ENCODE measurements at regions not wholly inside any gene's neighbourhood (a gene's known extent, or its start where the extent isn't known, plus 50 kb on each side); places are given as distances from the start of the nearest gene placed in this dataset.

DNA sequence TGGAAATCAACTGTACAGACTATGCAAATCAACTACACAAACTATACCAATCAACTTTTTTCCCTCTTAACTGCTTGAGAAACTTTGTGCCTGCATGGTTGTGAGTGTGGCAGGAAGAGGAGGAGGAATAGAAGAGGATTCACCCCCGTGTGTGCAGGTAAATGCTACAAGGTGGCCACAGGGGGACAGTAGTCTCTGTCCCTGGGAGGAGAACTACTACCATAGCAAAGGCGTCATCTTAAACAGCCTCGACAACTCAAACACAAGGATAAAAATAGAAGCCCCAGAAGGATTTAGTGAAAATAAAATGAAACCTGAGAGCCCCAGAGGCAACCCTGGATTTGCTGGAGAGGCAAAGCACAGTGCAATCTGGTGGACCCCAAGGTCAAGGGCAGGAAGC, 199.5 kb upstream of the DYNLRB2 start:
- no peak for TF ChIP-seq CTCF (IDR thresholded peaks at IDR 0.05; ENCODE audit: unreplicated experiment)
- ChIA-PET POLR2A (interaction anchor here (0.6 to 1.3 kb wide), 2 partner anchors 11 to 26 kb away, joined by 3 read pairs; no protein-coding TSS in a partner anchor), CTCF (interaction anchor here (1.8 kb wide), 1 partner anchor 10 kb away, joined by 3 read pairs; no protein-coding TSS in a partner anchor)
- Mint-ChIP-seq H3K4me1 (ENCODE audit: insufficient read depth, unreplicated experiment) (no peaks in the 10 kb centered on the region), H3K36me3 (ENCODE audit: insufficient read depth, unreplicated experiment) (no peaks in the 10 kb centered on the region), H3K27me3 (ENCODE audit: insufficient read depth, unreplicated experiment) (no peaks in the 10 kb centered on the region), H3K9me3 (ENCODE audit: unreplicated experiment) (no peaks in the 10 kb centered on the region), H3K4me3 (ENCODE audit: unreplicated experiment) (no peak overlapping the region), H3K27ac (ENCODE audit: low read depth, unreplicated experiment) (no peak overlapping the region)
- DNase-seq (ENCODE audit: unreplicated experiment), result no peak
- intact Hi-C loops (cut with micrococcal nuclease), result no loop called here
- no TSS peak for BruUV-seq (replicated peaks)

GRCh38 chr16:80337786-80338185, 203.0 kb upstream of the DYNLRB2 start:
- no TSS peak for BruUV-seq (replicated peaks)
- intact Hi-C loops (cut with micrococcal nuclease), result no loop called here
- Mint-ChIP-seq H3K4me1 (ENCODE audit: insufficient read depth, unreplicated experiment) (no peaks in the 10 kb centered on the region), H3K4me3 (ENCODE audit: unreplicated experiment) (no peak overlapping the region), H3K27me3 (ENCODE audit: insufficient read depth, unreplicated experiment) (no peaks in the 10 kb centered on the region), H3K27ac (ENCODE audit: low read depth, unreplicated experiment) (no peak overlapping the region), H3K9me3 (ENCODE audit: unreplicated experiment) (no peaks in the 10 kb centered on the region), H3K36me3 (ENCODE audit: insufficient read depth, unreplicated experiment) (no peaks in the 10 kb centered on the region)
- CTCF ChIA-PET, result interaction anchor here (1.2 kb wide), 1 partner anchor 11 kb away, joined by 3 read pairs; no protein-coding TSS in a partner anchor
- no peak for TF ChIP-seq CTCF (IDR thresholded peaks at IDR 0.05; ENCODE audit: unreplicated experiment)
- POLR2A ChIA-PET, result no interaction called here
- no peak for DNase-seq (ENCODE audit: unreplicated experiment)

DNA sequence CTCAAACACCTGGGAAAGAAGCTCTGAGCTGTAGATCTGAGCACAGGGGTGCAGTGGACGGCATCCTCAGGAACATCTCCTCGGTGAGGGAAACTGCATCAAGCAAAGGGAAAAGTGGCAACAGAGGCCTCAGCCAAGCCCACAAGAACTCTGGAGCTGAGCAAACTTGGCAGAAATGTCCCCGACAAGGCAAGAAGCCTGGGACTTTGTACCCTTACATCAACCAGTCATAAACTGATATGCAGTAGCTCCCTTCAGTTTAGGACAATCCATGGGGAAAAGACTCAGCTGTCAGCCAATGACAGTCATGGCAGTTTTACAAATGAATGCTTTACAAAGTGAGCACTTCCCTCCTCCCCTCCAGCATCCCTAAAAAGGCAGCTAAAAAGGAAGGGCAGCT, 210.0 kb upstream of the DYNLRB2 start:
- Mint-ChIP-seq H3K27me3 (ENCODE audit: insufficient read depth, unreplicated experiment) (peaks cover 12% of the 10 kb centered on the region), H3K4me3 (ENCODE audit: unreplicated experiment) (no peak overlapping the region), H3K9me3 (ENCODE audit: unreplicated experiment) (no peaks in the 10 kb centered on the region), H3K27ac (ENCODE audit: low read depth, unreplicated experiment) (no peak overlapping the region), H3K4me1 (ENCODE audit: insufficient read depth, unreplicated experiment) (no peaks in the 10 kb centered on the region), H3K36me3 (ENCODE audit: insufficient read depth, unreplicated experiment) (no peaks in the 10 kb centered on the region)
- ChIA-PET CTCF (interaction anchor here (0.6 to 1.4 kb wide), 3 partner anchors 10 to 1038 kb away, joined by 3 to 5 read pairs (median 3); no protein-coding TSS in a partner anchor), POLR2A (interaction anchor here (1.1 kb wide), 1 partner anchor 11 kb away, joined by 3 read pairs; no protein-coding TSS in a partner anchor)
- TF ChIP-seq CTCF (IDR thresholded peaks at IDR 0.05; ENCODE audit: unreplicated experiment), result no peak
- no peak for DNase-seq (ENCODE audit: unreplicated experiment)
- no TSS peak for BruUV-seq (replicated peaks)
- intact Hi-C loops (cut with micrococcal nuclease), result no loop called here

DNA sequence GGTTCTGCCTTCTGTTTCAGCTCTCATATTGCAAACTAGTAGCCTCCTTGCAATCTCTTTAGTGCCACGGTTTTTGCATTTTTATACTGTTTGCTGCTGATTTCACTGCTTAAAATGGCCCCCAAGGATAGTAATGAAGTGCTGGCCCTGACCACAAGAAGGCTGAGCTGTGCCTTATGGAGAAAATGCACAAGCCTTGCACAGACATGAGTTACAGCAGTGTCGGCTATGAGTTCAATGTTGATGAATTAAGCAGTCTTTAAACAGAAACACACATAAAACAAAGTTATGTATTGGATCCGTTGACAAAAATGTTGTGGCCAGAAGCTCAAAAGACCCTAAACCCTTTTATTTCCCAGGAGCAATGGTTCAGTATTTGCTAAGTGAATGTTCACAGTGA, 210.6 kb upstream of the DYNLRB2 start:
- ChIA-PET CTCF (interaction anchor here (0.6 to 1.4 kb wide), 2 partner anchors 11 to 351 kb away, joined by 3 to 4 read pairs; no protein-coding TSS in a partner anchor), POLR2A (interaction anchor here (1.1 kb wide), 1 partner anchor 11 kb away, joined by 3 read pairs; no protein-coding TSS in a partner anchor)
- no peaks in the 10 kb centered on the region for H3K4me1 Mint-ChIP-seq (ENCODE audit: insufficient read depth, unreplicated experiment)
- no peak for TF ChIP-seq CTCF (IDR thresholded peaks at IDR 0.05; ENCODE audit: unreplicated experiment)
- no peak overlapping the region for H3K27ac Mint-ChIP-seq (ENCODE audit: low read depth, unreplicated experiment)
- H3K27me3 Mint-ChIP-seq (ENCODE audit: insufficient read depth, unreplicated experiment), result peaks cover 13% of the 10 kb centered on the region
- no peaks in the 10 kb centered on the region for H3K9me3 Mint-ChIP-seq (ENCODE audit: unreplicated experiment)
- H3K36me3 Mint-ChIP-seq (ENCODE audit: insufficient read depth, unreplicated experiment), result no peaks in the 10 kb centered on the region
- no peak overlapping the region for H3K4me3 Mint-ChIP-seq (ENCODE audit: unreplicated experiment)
- DNase-seq (ENCODE audit: unreplicated experiment), result no peak
- no TSS peak for BruUV-seq (replicated peaks)
- intact Hi-C loops (cut with micrococcal nuclease), result no loop called here

Measured in MCF 10A (cell line).